ENCODE measurements at regions not wholly inside any gene's neighbourhood (a gene's known extent, or its start where the extent isn't known, plus 50 kb on each side); places are given as distances from the start of the nearest gene placed in this dataset.
A peak's percentile ranks its signal among the peaks of the same experiment; 100 is the strongest.

DNA sequence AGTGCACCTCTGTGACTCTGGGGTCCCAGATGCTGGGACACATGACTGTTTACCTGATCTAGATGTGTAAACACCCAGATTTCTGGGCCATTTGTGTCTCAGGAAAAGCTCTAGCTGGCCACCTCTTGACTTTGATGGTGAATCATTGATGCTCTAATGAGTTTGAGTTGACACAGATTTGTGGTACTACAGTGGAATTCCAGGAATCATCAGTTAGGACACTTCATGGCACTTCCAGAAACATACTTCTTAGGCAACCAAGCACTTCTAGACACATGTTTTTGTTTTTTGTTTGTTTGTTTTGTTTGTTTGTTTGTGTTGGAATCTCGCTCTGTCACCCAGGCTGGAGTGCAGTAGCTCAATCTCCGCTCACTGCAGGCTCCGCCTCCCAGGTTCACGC lies 302.2 kb upstream of the ZMIZ1 start:
- H3K4me3 ChIP-seq (ENCODE audit: low read depth in 2 of 2, low read length in 1 of 2), result no peak overlapping the region
- H3F3A ChIP-seq (replicated peaks; ENCODE audit: insufficient read depth), result no peaks in the 10 kb centered on the region
- H3K27ac ChIP-seq (ENCODE audit: low read depth in 2 of 2, low read length in 1 of 2), result no peak overlapping the region
- no peak overlapping the region for H3K9ac ChIP-seq
- no peaks in the 10 kb centered on the region for H3K9me3 ChIP-seq
- TF ChIP-seq GABPA (IDR thresholded peaks at IDR 0.05; ENCODE audit: low read depth), result no peak
- TF ChIP-seq YY1 (IDR thresholded peaks at IDR 0.05; ENCODE audit: low read depth), result no peak
- POLR2A ChIA-PET, result no interaction called here
- no peak overlapping the region for H2AFZ ChIP-seq (ENCODE audit: low read depth)
- no peaks in the 10 kb centered on the region for H3K9me2 ChIP-seq
- peaks cover 0 to 40% of the 10 kb centered on the region in 2 experiments; a peak in 1 of 4 replicates for H3K4me1 ChIP-seq (ENCODE audit: control insufficient read depth in 1 of 2, insufficient read depth in 2 of 2, low read depth in 1 of 2, low read length in 1 of 2)
- no peaks in the 10 kb centered on the region for H3K79me2 ChIP-seq (ENCODE audit: insufficient read depth)
- no peaks in the 10 kb centered on the region for H4K20me1 ChIP-seq (ENCODE audit: insufficient read depth)
- H3K4me2 ChIP-seq, result no peak overlapping the region
- no peaks in the 10 kb centered on the region for H3K36me3 ChIP-seq (replicated peaks in 1 of 2; ENCODE audit: control insufficient read depth in 1 of 2, insufficient read depth in 2 of 2, low read length in 1 of 2)
- 95% methylated on average over 4 of the region's 4 CpGs for WGBS (ENCODE audit: low lambda C conversion rate)
- H3K27me3 ChIP-seq (ENCODE audit: insufficient read depth), result no peaks in the 10 kb centered on the region
- CTCF ChIA-PET, result interaction anchor here (1.2 kb wide), 1 partner anchor 300 kb away, joined by 5 read pairs; no protein-coding TSS in a partner anchor
- DNase-seq, result no peak

DNA sequence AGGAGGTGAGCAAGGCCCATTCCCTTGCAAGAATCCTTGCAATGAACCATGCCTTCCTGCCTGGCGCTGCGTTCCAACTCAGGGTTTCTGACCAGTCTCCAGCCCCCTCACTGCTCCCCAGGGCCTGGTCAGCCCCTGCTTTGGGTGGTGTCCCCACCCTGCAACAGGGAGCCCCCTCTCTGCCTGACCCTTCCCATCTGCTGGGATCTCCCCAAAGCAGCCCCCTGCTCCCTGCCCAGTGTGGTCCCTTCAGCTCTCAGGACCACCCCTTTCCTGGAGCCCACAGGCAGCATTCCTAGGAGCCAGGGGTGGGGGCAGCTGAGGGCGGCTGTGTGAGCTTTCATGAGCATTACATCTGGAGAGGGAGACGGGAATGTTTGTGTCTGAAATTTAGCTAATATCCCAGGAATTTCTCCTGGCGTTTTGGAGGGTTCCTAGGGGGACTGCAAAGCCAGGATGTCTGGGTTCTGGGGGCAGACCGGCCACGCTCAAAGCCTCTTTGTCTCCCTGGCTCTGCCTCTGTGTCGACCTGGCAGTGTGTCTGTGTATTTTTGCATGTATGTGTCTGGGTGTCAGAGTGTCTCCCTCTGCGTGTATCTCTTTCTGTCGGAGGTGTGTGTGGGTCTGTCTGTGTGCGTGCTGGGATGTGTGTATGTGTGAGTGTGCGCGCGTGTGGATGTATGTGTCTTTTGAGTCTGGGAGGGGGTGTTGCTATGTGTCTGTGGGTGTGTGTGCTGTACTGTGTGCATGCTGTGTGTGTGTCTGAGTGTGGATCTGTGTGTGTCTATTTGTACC lies 300.5 kb upstream of the ZMIZ1 start:
- POLR2A ChIA-PET, result no interaction called here
- no peaks in the 10 kb centered on the region for H3K27me3 ChIP-seq (ENCODE audit: insufficient read depth)
- DNase-seq, result no peak
- no peaks in the 10 kb centered on the region for H3K79me2 ChIP-seq (ENCODE audit: insufficient read depth)
- CTCF ChIA-PET, result no interaction called here
- H3K9me3 ChIP-seq, result no peaks in the 10 kb centered on the region
- H3K4me2 ChIP-seq, result no peak overlapping the region
- no peaks in the 10 kb centered on the region for H3K9me2 ChIP-seq
- H3K4me1 ChIP-seq (ENCODE audit: control insufficient read depth in 1 of 2, insufficient read depth in 2 of 2, low read depth in 1 of 2, low read length in 1 of 2), result peaks cover 0 to 49% of the 10 kb centered on the region in 2 experiments; a peak in 1 of 4 replicates
- H3K36me3 ChIP-seq (replicated peaks in 1 of 2; ENCODE audit: control insufficient read depth in 1 of 2, insufficient read depth in 2 of 2, low read length in 1 of 2), result no peaks in the 10 kb centered on the region
- 0 out of 2 replicates have a peak overlapping the region, but pooled peaks have one; percentile 8 for H2AFZ ChIP-seq (ENCODE audit: low read depth)
- 84% methylated on average over 14 of the region's 14 CpGs for WGBS (ENCODE audit: low lambda C conversion rate)
- H3K4me3 ChIP-seq (ENCODE audit: low read depth in 2 of 2, low read length in 1 of 2), result no peak overlapping the region
- no peaks in the 10 kb centered on the region for H3F3A ChIP-seq (replicated peaks; ENCODE audit: insufficient read depth)
- no peaks in the 10 kb centered on the region for H4K20me1 ChIP-seq (ENCODE audit: insufficient read depth)
- TF ChIP-seq SMC3 (IDR thresholded peaks at IDR 0.05; ENCODE audit: low read depth, low read length), result no peak
- no peak for TF ChIP-seq FOXM1 (IDR thresholded peaks at IDR 0.05; ENCODE audit: low read depth)
- TF ChIP-seq YY1 (IDR thresholded peaks at IDR 0.05; ENCODE audit: low read depth), result no peak
- no peak for TF ChIP-seq RAD21 (IDR thresholded peaks at IDR 0.05; ENCODE audit: low read length)
- no peak for TF ChIP-seq FOXJ3 (CRISPR knock-in tag; IDR thresholded peaks at IDR 0.05)
- no peak for TF ChIP-seq CHD2 (IDR thresholded peaks at IDR 0.05; ENCODE audit: low read length, partially characterized antibody)
- TF ChIP-seq POLR2AphosphoS5 (IDR thresholded peaks at IDR 0.05; ENCODE audit: low read depth, low read length), result no peak
- no peak for TF ChIP-seq ELF1 (IDR thresholded peaks at IDR 0.05)
- TF ChIP-seq, protein P1, sequence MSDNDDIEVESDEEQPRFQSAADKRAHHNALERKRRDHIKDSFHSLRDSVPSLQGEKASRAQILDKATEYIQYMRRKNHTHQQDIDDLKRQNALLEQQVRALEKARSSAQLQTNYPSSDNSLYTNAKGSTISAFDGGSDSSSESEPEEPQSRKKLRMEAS (IDR thresholded peaks at IDR 0.05; ENCODE audit: low read depth), result no peak
- no peak for TF ChIP-seq MXI1 (IDR thresholded peaks at IDR 0.05; ENCODE audit: low read depth, low read length)
- TF ChIP-seq, protein P2, sequence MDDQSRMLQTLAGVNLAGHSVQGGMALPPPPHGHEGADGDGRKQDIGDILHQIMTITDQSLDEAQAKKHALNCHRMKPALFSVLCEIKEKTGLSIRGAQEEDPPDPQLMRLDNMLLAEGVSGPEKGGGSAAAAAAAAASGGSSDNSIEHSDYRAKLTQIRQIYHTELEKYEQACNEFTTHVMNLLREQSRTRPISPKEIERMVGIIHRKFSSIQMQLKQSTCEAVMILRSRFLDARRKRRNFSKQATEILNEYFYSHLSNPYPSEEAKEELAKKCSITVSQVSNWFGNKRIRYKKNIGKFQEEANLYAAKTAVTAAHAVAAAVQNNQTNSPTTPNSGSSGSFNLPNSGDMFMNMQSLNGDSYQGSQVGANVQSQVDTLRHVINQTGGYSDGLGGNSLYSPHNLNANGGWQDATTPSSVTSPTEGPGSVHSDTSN (IDR thresholded peaks at IDR 0.05), result no peak
- TF ChIP-seq FOSL2 (IDR thresholded peaks at IDR 0.05; ENCODE audit: borderline replicate concordance, low read depth), result no peak
- no peak for TF ChIP-seq TEAD4 (IDR thresholded peaks at IDR 0.05; ENCODE audit: borderline replicate concordance, insufficient read depth)
- TF ChIP-seq RCOR1 (IDR thresholded peaks at IDR 0.05; ENCODE audit: low read length), result no peak
- H3K9ac ChIP-seq, result no peak overlapping the region
- H3K27ac ChIP-seq (ENCODE audit: low read depth in 2 of 2, low read length in 1 of 2), result no peak overlapping the region
